H1 (cell line): ENCODE measurements at regions not wholly inside any gene's neighbourhood (a gene's known extent, or its start where the extent isn't known, plus 50 kb on each side); places are given as distances from the start of the nearest gene placed in this dataset.

Experiments used
- CTCF ChIA-PET: fragments of 300-600 bp; sonication (Branson Sonifier 250); formaldehyde crosslinking; loops from one replicate; lab custom pipeline; 2021; ENCODE audit not compliant: partially characterized antibody; lab: Charles Lee
- POLR2A ChIA-PET: fragments of 300-600 bp; sonication (Branson Sonifier 250); formaldehyde crosslinking; loops from one replicate; lab custom pipeline; 2021; ENCODE audit warnings: inconsistent platforms; ENCODE audit not compliant: partially characterized antibody; lab: Charles Lee
- DNase-seq, 2 experiments: peaks; one replicate each; pipeline versions ENCODE4 v3.0.0 to v3.0.0-alpha.2; 2010 to 2022; ENCODE audit warnings: low spot score in 2 of 2, low read depth in 1 of 2, mixed read lengths in 1 of 2
- FAIRE-seq: peaks from 2 replicates; lab custom pipeline; 2011; peaks lifted over from hg19 to GRCh38; lab: Jason Lieb, UNC
- H2AFZ ChIP-seq: 2 replicates; pipeline ENCODE4 v1.8.1; 2012; ENCODE audit warnings: low read length, inconsistent platforms
- H2AK5ac ChIP-seq: 2 replicates; pipeline ENCODE4 v1.6.1; 2013; ENCODE audit warnings: low read depth, low read length
- H2BK120ac ChIP-seq: replicated peaks from 2 replicates; pipeline ENCODE3; 2013; ENCODE audit warnings: low read depth, low read length, inconsistent platforms
- H2BK12ac ChIP-seq: 2 replicates; pipeline ENCODE4 v1.6.1; 2013; ENCODE audit warnings: low read depth, low read length
- H2BK15ac ChIP-seq: 2 replicates; pipeline ENCODE4 v1.6.1; 2013; ENCODE audit warnings: low read length
- H2BK20ac ChIP-seq: 2 replicates; pipeline ENCODE4 v1.6.1; 2013; ENCODE audit warnings: low read length
- H2BK5ac ChIP-seq: 2 replicates; pipeline ENCODE4 v1.6.1; 2013; ENCODE audit warnings: low read depth, low read length
- H3K14ac ChIP-seq: 2 replicates; pipeline ENCODE4 v1.6.1; 2013; ENCODE audit warnings: inconsistent platforms; ENCODE audit not compliant: insufficient read length
- H3K18ac ChIP-seq: 2 replicates; pipeline ENCODE4 v1.6.1; 2013; ENCODE audit warnings: low read length; ENCODE audit errors: extremely low read depth
- H3K23ac ChIP-seq: 2 replicates; pipeline ENCODE4 v1.6.1; 2013; ENCODE audit warnings: inconsistent platforms; ENCODE audit not compliant: insufficient read length
- H3K23me2 ChIP-seq: 2 replicates; pipeline ENCODE4 v1.6.1; 2013; ENCODE audit warnings: low read depth, low read length
- H3K27ac ChIP-seq: 2 replicates; pipeline ENCODE4 v1.6.1; 2011; ENCODE audit warnings: low read depth, low read length, inconsistent platforms
- H3K27me3 ChIP-seq, 4 experiments: replicated peaks in 1 of 4; 1 replicate in 1 of 4; 2 replicates in 3 of 4; pipeline versions ENCODE4 v1.6.1 to v1.8.1; 2011 to 2013; ENCODE audit warnings: low read length in 3 of 4, mild to moderate bottlenecking in 3 of 4, inconsistent platforms in 2 of 4, mixed read lengths in 2 of 4, moderate library complexity in 1 of 4; ENCODE audit not compliant: control insufficient read depth in 3 of 4, insufficient read depth in 3 of 4; ENCODE audit errors: extremely low read depth in 1 of 4
- H3K36me3 ChIP-seq, 4 experiments: 2 replicates each; pipeline versions ENCODE4 v1.6.1 to v1.8.1; 2011 to 2013; ENCODE audit warnings: mild to moderate bottlenecking in 4 of 4, low read length in 3 of 4, moderate library complexity in 2 of 4, control low read depth in 1 of 4, inconsistent platforms in 1 of 4; ENCODE audit not compliant: insufficient read depth in 4 of 4, control insufficient read depth in 2 of 4
- H3K4ac ChIP-seq: replicated peaks from 2 replicates; pipeline ENCODE3; 2013; ENCODE audit warnings: low read length, low read depth, mixed read lengths, inconsistent platforms; ENCODE audit not compliant: insufficient read length
- H3K4me1 ChIP-seq, 4 experiments: replicated peaks in 1 of 4; 1 replicate in 1 of 4; 2 replicates in 3 of 4; pipeline versions ENCODE4 v1.6.1 to v1.8.1; 2011 to 2013; ENCODE audit warnings: low read length in 3 of 4, inconsistent platforms in 2 of 4, mixed read lengths in 1 of 4; ENCODE audit not compliant: insufficient read depth in 4 of 4, control insufficient read depth in 3 of 4
- H3K4me2 ChIP-seq, 2 experiments: 2 replicates each; pipeline versions ENCODE4 v1.6.1 to v1.8.1; 2011 to 2013; ENCODE audit warnings: low read depth in 2 of 2, low read length in 2 of 2, control low read depth in 1 of 2, inconsistent platforms in 1 of 2, mild to moderate bottlenecking in 1 of 2; ENCODE audit not compliant: insufficient read depth in 1 of 2
- H3K4me3 ChIP-seq, 4 experiments: fragments of 200-600, 300-600 bp in 1 of 4; sonication (generic), shearing (Covaris generic), sonication (Bioruptor Twin) in 1 of 4; 2 replicates each; pipeline versions ENCODE4 v1.5.1 to v1.8.1; 2011 to 2016; ENCODE audit warnings: low read length in 4 of 4, low read depth in 3 of 4, control low read depth in 2 of 4, inconsistent platforms in 2 of 4, mild to moderate bottlenecking in 2 of 4, mixed read lengths in 1 of 4, moderate library complexity in 1 of 4; ENCODE audit not compliant: insufficient read depth in 2 of 4; ENCODE audit errors: extremely low read depth in 1 of 4
- H3K56ac ChIP-seq: replicated peaks from 2 replicates; pipeline ENCODE3; 2013; ENCODE audit warnings: low read depth, mild to moderate bottlenecking, mixed read lengths, low read length, inconsistent platforms; ENCODE audit not compliant: insufficient read length
- H3K79me1 ChIP-seq: 2 replicates; pipeline ENCODE4 v1.6.1; 2013; ENCODE audit warnings: low read depth, low read length, control low read depth
- H3K79me2 ChIP-seq, 2 experiments: 2 replicates each; pipeline versions ENCODE4 v1.6.1 to v1.8.1; 2012 to 2013; ENCODE audit warnings: low read length in 2 of 2, mild to moderate bottlenecking in 2 of 2, inconsistent platforms in 1 of 2; ENCODE audit not compliant: insufficient read depth in 2 of 2, control insufficient read depth in 1 of 2
- H3K9ac ChIP-seq, 4 experiments: replicated peaks in 1 of 4; 1 replicate in 1 of 4; 2 replicates in 3 of 4; pipeline versions ENCODE4 v1.6.1 to v1.8.1; 2011 to 2013; ENCODE audit warnings: low read depth in 3 of 4, low read length in 3 of 4, control low read depth in 2 of 4, mild to moderate bottlenecking in 2 of 4, moderate library complexity in 2 of 4, inconsistent platforms in 1 of 4; ENCODE audit errors: extremely low read depth in 1 of 4
- H3K9me3 ChIP-seq, 2 experiments: 2 replicates each; pipeline versions ENCODE4 v1.6.1 to v1.8.1; 2012 to 2013; ENCODE audit warnings: mild to moderate bottlenecking in 2 of 2, moderate library complexity in 2 of 2, control low read depth in 1 of 2, inconsistent platforms in 1 of 2, low read depth in 1 of 2, low read length in 1 of 2, mixed read lengths in 1 of 2; ENCODE audit not compliant: insufficient read depth in 2 of 2
- H4K20me1 ChIP-seq, 2 experiments: replicated peaks in 1 of 2; 2 replicates each; pipeline versions ENCODE3 to v1.8.1; 2011 to 2013; ENCODE audit warnings: inconsistent platforms in 2 of 2, low read length in 2 of 2, mild to moderate bottlenecking in 1 of 2; ENCODE audit not compliant: insufficient read depth in 2 of 2, control insufficient read depth in 1 of 2
- H4K5ac ChIP-seq: 2 replicates; pipeline ENCODE4 v1.6.1; 2013; ENCODE audit warnings: low read length, low read depth, mixed read lengths, inconsistent platforms; ENCODE audit not compliant: insufficient read length
- H4K8ac ChIP-seq: 2 replicates; pipeline ENCODE4 v1.8.0; 2013; ENCODE audit warnings: mild to moderate bottlenecking, moderate library complexity, low read length, inconsistent platforms; ENCODE audit not compliant: insufficient read depth; ENCODE audit errors: extremely low read depth
- H4K91ac ChIP-seq: replicated peaks from 2 replicates; pipeline ENCODE3; 2013; ENCODE audit warnings: low read length, mixed read lengths, inconsistent platforms; ENCODE audit not compliant: insufficient read length
- CBX5 ChIP-seq: fragments of 300-800, 300-1000 bp; sonication (generic); IDR thresholded peaks from 2 replicates; pipeline ENCODE4 v1.7.1; 2016; ENCODE audit warnings: antibody characterized with exemption, low read length, low read depth
- CHD1 ChIP-seq: IDR thresholded peaks from 2 replicates; pipeline ENCODE4 v1.6.1; 2012; ENCODE audit warnings: low read depth, low read length, improper control_type of control experiment
- EZH2 ChIP-seq: fragments of 200-600 bp; sonication (generic); IDR thresholded peaks from 2 replicates; pipeline ENCODE4 v1.7.1; 2012; ENCODE audit warnings: low read depth, mild to moderate bottlenecking, moderate library complexity, low read length, inconsistent platforms; ENCODE audit not compliant: severe bottlenecking
- RNF2 ChIP-seq: fragments of 200-900, 300-1000 bp; sonication (generic); IDR thresholded peaks from 2 replicates; pipeline ENCODE4 v1.7.1; 2016; ENCODE audit warnings: borderline replicate concordance, low read depth, mild to moderate bottlenecking, antibody characterized with exemption, low read length; ENCODE audit not compliant: poor library complexity, severe bottlenecking; ENCODE audit errors: missing control alignments
- SIX5 ChIP-seq: IDR thresholded peaks from 2 replicates; pipeline ENCODE4 v1.6.1; 2011; ENCODE audit warnings: mild to moderate bottlenecking, low read depth, low read length
- WGBS, 2 experiments: shearing (Covaris generic) in 1 of 2; methylation state at CpG; one replicate each; pipeline versions ENCODE4 v1.1.6 to v1.1.7; 2013 to 2015; ENCODE audit warnings: low lambda C conversion rate in 2 of 2, mixed read lengths in 2 of 2, inconsistent platforms in 1 of 2, low coverage in 1 of 2, missing lambda C conversion rate in 1 of 2; ENCODE audit not compliant: insufficient replicate concordance in 2 of 2, insufficient coverage in 1 of 2, insufficient read length in 1 of 2; ENCODE audit errors: extremely low coverage in 1 of 2, missing lambda C conversion rate in 1 of 2; 5-methylcytosine and 5-hydroxymethylcytosine counted together

DNA sequence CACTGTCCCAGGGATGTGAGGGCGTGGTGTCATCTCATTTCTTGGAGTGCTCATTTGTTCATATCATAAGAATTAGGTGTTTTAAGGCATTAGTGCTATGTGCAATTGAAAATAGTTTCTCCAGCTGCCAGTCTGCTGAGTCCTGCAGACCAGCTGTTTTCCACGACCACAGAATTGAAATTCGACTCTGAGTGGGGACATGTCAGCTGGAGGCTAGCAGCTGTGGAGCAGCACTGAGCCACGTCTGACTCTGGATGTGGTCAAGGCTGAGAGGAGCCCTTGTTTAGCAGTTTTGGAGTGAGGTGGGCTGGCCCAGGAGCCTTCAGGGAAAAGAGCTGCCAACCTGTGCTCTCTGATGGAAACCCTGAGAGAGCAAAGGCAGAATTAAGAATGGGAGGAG lies 156.3 kb upstream of the GRB10 start:
- Histone ChIP-seq H3K4me2 (no peak overlapping the region), H4K20me1 (no peaks in the 10 kb centered on the region), H3K79me1 (no peaks in the 10 kb centered on the region; the same call in 1 of the 2 replicates), H4K91ac (no peak overlapping the region), H3K36me3 (no peaks in the 10 kb centered on the region), H4K5ac (no peak overlapping the region), H3K9ac (no peak overlapping the region), H3K27me3 (no peaks in the 10 kb centered on the region), H3K4me3 (no peak overlapping the region), H3K23me2 (no peaks in the 10 kb centered on the region), H3K9me3 (no peaks in the 10 kb centered on the region), H3K4me1 (no peaks in the 10 kb centered on the region), H3K27ac (no peak overlapping the region), H4K8ac (no peak overlapping the region; the same call in 1 of the 2 replicates), H3K4ac (peak overlapping the region; percentile 69), H2BK5ac (no peak overlapping the region), H2BK120ac (no peak overlapping the region), H2AFZ (no peak overlapping the region), H2BK15ac (no peak overlapping the region), H2AK5ac (no peak overlapping the region), H3K18ac (no peak overlapping the region), H3K23ac (no peak overlapping the region), H3K79me2 (no peaks in the 10 kb centered on the region), H2BK20ac (no peak overlapping the region), H3K14ac (no peak overlapping the region), H2BK12ac (no peak overlapping the region), H3K56ac (no peak overlapping the region)
- CTCF ChIA-PET: interaction anchor here (1.4 kb wide), 1 partner anchor 10 kb away, joined by 3 read pairs; no protein-coding TSS in a partner anchor
- FAIRE-seq: no peak
- 85% methylated on average over 4 of the region's 4 CpGs; no CpG with 5 or more reads in 1 of the 2 experiments for WGBS, 2 experiments
- POLR2A ChIA-PET: no interaction called here
- TF ChIP-seq CBX5 (no peak), CHD1 (no peak), SIX5 (no peak), EZH2 (no peak), RNF2 (no peak)
- no peak for DNase-seq
